ENCODE measurements at regions not wholly inside any gene's neighbourhood (a gene's known extent, or its start where the extent isn't known, plus 50 kb on each side); places are given as distances from the start of the nearest gene placed in this dataset.

- DNase-seq = no peak
Observed at GRCh38 chr7:18202315-18203045, 174.8 kb upstream of the PRPS1L1 start.

DNA sequence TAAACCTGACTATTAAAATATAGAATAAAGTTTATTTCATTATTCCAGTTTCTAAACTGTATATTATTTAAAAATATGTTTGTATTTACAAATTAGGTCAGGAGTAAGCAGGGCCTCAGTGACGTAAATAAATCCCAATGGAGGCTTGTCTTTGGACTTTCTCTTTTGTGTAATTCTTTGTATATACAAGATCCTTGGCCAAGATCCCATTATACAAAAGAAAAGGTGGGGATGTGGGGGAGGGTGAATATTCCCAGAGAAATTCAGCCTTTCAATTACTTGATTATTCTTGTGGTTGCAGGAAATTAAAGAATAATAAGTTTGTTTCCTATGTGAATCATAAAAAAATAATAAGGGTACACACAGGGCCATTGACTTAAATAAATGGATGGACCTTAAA, 178.7 kb upstream of the PRPS1L1 start:
- no peak for DNase-seq

- DNase-seq = no peak
Observed at GRCh38 chr7:18208921-18209320, 181.3 kb upstream of the PRPS1L1 start.

DNA sequence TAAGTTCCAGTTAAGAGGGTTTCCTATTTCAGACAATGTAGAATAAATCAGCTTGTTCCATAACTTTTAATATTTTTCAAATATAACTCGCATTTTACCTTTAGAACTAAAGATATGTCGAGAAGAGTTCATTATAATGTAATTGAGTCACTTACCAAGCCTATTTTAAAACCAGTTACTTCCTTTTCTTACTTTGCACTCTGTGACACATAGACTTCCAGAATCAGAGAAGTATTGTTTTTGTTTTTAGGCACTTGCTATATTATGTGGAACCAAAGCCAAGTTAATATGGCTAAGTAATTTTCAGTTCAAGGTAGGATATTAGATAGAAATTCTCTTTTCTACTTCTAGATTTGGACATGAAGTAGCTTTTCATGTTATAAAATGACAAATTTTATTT, 182.7 kb upstream of the PRPS1L1 start:
- no peak for DNase-seq

DNA sequence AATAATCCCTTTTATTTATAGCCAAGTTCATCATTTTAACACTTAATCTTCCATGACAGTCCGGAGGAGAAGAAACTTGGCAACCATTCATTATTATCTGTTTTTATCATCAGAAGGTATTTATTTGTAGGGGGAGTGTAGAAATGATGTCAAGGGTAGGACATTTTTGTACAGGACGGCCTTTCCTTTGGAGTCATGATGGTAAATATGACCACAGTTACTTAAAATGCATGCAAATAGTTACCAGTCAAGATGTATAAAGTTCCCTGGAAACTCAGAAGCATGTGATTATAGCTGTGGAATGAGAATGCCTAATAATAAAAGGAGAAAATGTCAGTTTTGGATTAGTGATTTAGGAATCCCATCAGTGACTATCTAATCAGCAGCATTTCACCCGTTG, 183.1 kb upstream of the PRPS1L1 start:
- no peak for DNase-seq

GRCh38 chr7:18212308-18212707, 184.7 kb upstream of the PRPS1L1 start:
- DNase-seq = peak; percentile 18

- peak; percentile 18 for DNase-seq
Observed at GRCh38 chr7:18212758-18213157, 185.1 kb upstream of the PRPS1L1 start.

DNA sequence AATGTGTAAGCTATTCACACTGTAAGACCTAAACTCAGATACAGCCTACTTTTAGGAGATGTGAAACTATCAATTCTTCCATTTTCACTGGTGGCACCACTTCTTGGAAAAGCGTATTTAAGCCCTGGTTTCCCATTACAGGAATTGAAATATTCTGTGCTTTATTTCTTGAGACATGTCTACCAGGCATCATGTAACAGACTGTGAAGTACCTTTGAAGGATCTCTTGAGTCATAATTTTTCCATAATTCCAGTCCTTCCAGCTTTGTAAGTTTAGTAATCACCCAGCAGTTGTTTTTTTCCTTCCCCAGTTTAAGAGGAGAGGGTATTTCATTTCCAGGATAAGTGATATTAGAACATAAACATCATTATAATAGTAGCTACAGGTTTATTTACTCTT, 186.0 kb upstream of the PRPS1L1 start:
- DNase-seq = no peak

- no peak for DNase-seq
Observed at GRCh38 chr7:18216270-18216669, 188.6 kb upstream of the PRPS1L1 start.

DNA sequence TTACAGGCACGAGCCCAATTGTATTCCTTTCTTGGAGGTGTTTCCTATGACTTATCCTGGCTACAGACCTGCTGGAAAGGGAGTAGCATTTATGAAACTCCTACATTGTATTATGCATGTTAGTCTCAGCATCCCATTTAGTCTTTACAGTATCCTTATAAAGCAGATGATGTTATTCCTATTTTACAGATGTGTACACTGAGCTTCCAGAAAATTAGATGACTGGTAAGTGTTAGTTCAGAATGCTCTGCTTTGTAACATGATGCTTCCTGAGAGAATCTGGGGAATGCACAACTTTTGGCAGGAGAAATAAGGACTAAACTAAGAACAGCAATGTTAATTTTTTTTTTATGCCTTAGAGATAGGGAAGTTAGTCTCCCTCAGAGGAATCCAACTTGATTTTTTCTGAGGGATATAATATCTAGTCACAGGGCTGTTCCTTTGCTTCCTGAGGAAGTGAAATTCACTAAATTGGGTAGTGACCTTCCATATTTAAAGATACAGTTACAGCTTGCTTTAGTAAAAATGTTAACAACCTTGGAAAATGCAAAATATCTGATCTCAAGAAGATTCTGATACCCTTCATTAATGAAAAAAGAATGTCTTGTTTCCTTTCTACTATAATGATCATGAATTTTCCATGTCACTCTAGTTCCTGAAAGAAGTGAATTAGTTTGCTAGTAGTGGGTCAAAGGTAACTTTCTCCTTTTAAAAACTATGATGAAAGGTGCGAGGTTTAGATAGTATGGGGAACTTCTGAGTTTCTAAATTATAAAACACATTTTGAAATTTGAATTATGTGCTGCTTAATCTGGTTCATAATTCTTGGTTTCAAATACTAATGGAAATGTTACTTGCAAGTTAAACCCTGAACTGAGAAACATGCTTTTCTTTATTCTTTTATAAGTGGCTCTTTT, 194.0 kb upstream of the PRPS1L1 start:
- no peak for DNase-seq

DNA sequence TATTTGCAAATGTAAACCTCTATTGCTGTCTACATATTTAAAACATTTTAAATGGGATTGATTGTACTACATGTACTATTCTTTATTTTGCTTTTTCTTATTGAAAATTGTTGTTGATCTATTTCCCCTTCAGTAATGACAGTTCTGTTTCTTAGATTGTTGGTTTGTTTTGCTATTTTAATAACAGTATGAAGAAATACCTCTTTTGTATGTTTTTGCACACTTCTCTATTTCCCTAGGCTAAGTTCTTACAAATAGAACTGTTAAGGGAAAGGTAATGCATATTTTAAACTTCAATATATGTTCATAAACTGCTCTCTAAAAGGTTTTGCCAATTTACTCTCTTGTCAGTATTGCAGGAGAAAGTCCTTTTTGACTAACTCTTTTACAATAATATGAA, 195.0 kb upstream of the PRPS1L1 start:
- no peak for DNase-seq

- no peak for DNase-seq
Observed at GRCh38 chr7:18224138-18224537, 196.5 kb upstream of the PRPS1L1 start.

DNA sequence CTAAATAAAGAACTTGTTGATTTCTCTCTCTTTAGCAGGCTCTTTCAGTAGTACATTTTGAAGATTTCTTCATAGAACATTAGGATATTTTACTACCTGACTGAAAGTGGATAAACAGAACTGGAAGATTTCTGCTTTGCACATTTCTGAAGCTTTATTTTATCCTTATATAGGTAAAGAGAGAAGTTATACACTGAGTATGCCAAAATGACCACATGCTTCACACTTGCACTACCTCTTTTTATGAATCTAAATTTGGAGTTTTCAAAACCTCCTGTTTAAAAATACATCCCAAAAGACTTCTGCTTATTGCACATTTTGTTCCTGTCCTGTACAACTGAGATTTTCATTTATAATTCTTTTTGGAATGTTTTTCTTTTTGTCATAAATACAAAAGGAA, 197.4 kb upstream of the PRPS1L1 start:
- no peak for DNase-seq

- no peak for DNase-seq
Observed at GRCh38 chr7:18226598-18226997, 199.0 kb upstream of the PRPS1L1 start.

DNA sequence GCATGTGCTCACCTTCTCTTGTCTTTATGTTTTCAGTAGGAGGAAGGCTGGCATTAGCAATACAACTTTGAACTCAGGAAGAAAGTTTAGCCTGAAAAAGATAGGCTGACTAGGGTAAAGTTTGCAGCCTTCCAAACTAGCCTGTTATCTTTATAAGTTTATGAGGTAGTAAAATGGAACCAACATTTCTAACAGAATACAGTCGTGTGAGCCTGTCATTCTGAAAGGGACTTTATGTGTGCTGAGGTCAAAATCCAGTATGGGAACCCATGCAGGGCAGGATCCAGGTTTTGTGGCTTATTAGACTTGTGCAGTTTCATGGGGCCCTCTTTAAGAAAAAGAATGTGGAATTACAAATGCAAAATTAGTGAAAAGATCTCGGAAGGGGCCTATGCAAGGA, 201.0 kb upstream of the PRPS1L1 start:
- DNase-seq = no peak

DNA sequence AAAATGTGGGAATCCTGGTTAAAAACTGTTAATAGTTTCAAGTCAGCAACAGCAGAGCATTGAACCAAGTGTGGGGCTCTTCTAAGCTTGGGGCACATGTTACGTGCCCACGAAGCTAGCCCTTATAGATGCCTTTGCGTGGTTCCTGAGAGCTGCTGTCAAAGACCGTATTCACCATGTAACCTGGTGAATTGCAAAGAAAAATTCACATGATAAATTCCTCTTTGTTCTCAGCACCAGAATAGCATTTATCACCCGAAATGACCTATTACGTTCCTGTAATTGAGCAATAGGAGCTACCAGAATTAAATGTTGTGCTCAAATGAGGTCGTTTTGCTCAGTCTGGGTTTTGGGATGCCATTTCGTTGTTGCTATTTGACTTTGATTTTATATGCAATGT, 202.6 kb upstream of the PRPS1L1 start:
- DNase-seq = no peak

GRCh38 chr7:18231854-18232253, 204.2 kb upstream of the PRPS1L1 start:
- DNase-seq = no peak

- no peak for DNase-seq
Observed at GRCh38 chr7:18234519-18234918, 206.9 kb upstream of the PRPS1L1 start.

GRCh38 chr7:18235819-18236218, 208.2 kb upstream of the PRPS1L1 start:
- no peak for DNase-seq

GRCh38 chr7:18239212-18239611, 211.6 kb upstream of the PRPS1L1 start:
- no peak for DNase-seq

DNA sequence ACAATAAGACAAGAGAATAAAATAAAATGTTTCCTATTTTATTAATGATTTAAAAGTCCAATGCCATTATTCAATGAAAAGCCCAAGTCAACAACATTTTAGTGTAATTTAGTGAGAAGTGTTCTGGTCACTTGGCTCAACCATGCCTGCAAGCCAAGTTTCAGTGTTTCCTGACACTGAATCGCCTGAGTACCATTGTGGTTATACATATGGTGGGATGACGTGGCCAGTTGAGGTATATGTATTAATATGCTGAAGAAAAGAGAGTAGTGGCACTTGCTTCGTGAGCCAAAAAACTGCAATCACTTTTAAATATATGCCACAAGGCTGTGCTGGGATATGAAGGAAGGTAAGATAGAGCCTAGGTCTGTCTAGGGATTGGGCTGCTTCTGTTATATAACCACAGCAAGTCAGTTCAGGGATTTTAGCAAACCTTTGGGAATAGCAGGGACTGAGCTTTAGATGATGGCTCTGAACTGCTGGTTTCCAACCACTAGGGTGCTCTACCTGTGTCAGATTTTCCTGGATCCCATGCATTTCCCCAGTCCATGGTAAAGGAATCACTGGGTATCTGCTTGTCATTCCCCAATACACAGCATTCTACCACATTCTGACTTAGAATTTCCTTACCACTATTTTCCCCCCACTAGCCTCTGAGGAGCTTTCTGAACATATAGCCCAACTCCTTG, 214.0 kb upstream of the PRPS1L1 start:
- no peak for DNase-seq

- DNase-seq = no peak
Observed at GRCh38 chr7:18243731-18244130, 216.1 kb upstream of the PRPS1L1 start.

DNA sequence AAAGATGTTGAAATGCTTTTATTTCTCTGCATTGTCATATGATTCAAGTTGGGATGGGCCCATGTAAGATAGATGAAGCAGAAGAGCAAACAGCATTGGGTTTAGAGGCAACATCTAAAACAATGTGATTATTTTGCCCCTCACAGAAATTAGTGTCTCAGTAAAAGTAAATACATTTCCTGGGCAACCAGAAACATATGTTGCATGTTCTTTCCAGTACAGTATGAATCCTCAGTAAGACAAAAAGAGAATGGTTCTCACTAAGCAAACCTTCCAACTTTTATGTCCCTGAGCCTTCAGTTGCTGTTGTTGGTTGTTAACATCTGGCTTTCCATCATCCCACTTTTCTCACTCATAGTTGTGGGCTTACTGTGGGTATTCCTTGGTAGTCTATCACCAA, 222.5 kb upstream of the PRPS1L1 start:
- DNase-seq = no peak

- no peak for DNase-seq
Observed at GRCh38 chr7:18257711-18258110, 230.1 kb upstream of the PRPS1L1 start.

Data from NCI-H2171 (cell line).